Thymus (tissue), 11 donors: ENCODE measurements at regions not wholly inside any gene's neighbourhood (a gene's known extent, or its start where the extent isn't known, plus 50 kb on each side); places are given as distances from the start of the nearest gene placed in this dataset.

Experiments
- DNase-seq, 9 donors: peaks; one replicate each; pipeline ENCODE4 v3.0.0-alpha.2; 2013; ENCODE audit warnings: low spot score in 9 of 9, low read depth in 6 of 9, missing footprints in 1 of 9
- H3K27ac ChIP-seq, 2 donors: one replicate each; pipeline ENCODE4 v1.5.1; 2013; ENCODE audit warnings: control low read depth in 1 of 2, low read depth in 1 of 2, low read length in 1 of 2, mild to moderate bottlenecking in 1 of 2, moderate library complexity in 1 of 2
- H3K27me3 ChIP-seq, 2 donors: one replicate each; pipeline ENCODE4 v1.5.1; 2013; ENCODE audit warnings: low read length in 1 of 2; ENCODE audit not compliant: control insufficient read depth in 2 of 2, insufficient read depth in 1 of 2
- H3K36me3 ChIP-seq, 2 donors: one replicate each; pipeline ENCODE4 v1.5.1; 2013; ENCODE audit warnings: low read length in 1 of 2, mild to moderate bottlenecking in 1 of 2, moderate library complexity in 1 of 2; ENCODE audit not compliant: control insufficient read depth in 2 of 2, insufficient read depth in 2 of 2
- H3K4me1 ChIP-seq, 2 donors: one replicate each; pipeline ENCODE4 v1.5.1; 2013; ENCODE audit warnings: low read length in 2 of 2; ENCODE audit not compliant: control insufficient read depth in 2 of 2, insufficient read depth in 2 of 2
- H3K4me3 ChIP-seq, 2 donors: one replicate each; pipeline ENCODE4 v1.5.1; 2013; ENCODE audit warnings: low read length in 2 of 2, control low read depth in 1 of 2, mild to moderate bottlenecking in 1 of 2
- H3K9me3 ChIP-seq, 2 donors: one replicate each; pipeline ENCODE4 v1.5.1; 2013; ENCODE audit warnings: low read length in 1 of 2, mild to moderate bottlenecking in 1 of 2; ENCODE audit not compliant: control insufficient read depth in 2 of 2, insufficient read depth in 1 of 2
- WGBS: extraction: QIAGEN DNeasy Blood & Tissue Kit; methylation state at CpG from one replicate; pipeline ENCODE4 v1.1.7; 2013; 5-methylcytosine and 5-hydroxymethylcytosine counted together
- donor health status: healthy.

GRCh38 chr13:65155861-65156260 lies 2074.3 kb downstream of the PCDH9 start:
- no peaks in the 10 kb centered on the region for H3K9me3 ChIP-seq
- H3K27ac ChIP-seq, result no peak overlapping the region
- WGBS, result 95% methylated on average over 2 of the region's 2 CpGs
- no peaks in the 10 kb centered on the region for H3K27me3 ChIP-seq
- no peak for DNase-seq
- H3K4me3 ChIP-seq, result no peak overlapping the region
- H3K4me1 ChIP-seq, result no peaks in the 10 kb centered on the region
- H3K36me3 ChIP-seq, result no peaks in the 10 kb centered on the region

- Histone ChIP-seq H3K4me1 (no peaks in the 10 kb centered on the region), H3K27me3 (no peaks in the 10 kb centered on the region), H3K9me3 (no peaks in the 10 kb centered on the region), H3K27ac (no peak overlapping the region), H3K36me3 (no peaks in the 10 kb centered on the region), H3K4me3 (no peak overlapping the region)
- DNase-seq, result no peak
- 95% methylated on average over 5 of the region's 5 CpGs for WGBS
Observed at GRCh38 chr13:65154661-65155447, 2075.3 kb downstream of the PCDH9 start.

- no peaks in the 10 kb centered on the region for H3K36me3 ChIP-seq
- no peaks in the 10 kb centered on the region for H3K4me1 ChIP-seq
- WGBS, result 95% methylated on average over 37 of the region's 37 CpGs
- DNase-seq, result no peak
- H3K27me3 ChIP-seq, result no peaks in the 10 kb centered on the region
- H3K4me3 ChIP-seq, result no peak overlapping the region
- H3K9me3 ChIP-seq, result no peaks in the 10 kb centered on the region
- H3K27ac ChIP-seq, result no peak overlapping the region
Observed at GRCh38 chr13:65149687-65150086, 2080.4 kb downstream of the PCDH9 start.

GRCh38 chr13:65143920-65144319 lies 2086.2 kb downstream of the PCDH9 start:
- DNase-seq, result no peak
- Histone ChIP-seq H3K27ac (no peak overlapping the region), H3K4me1 (no peaks in the 10 kb centered on the region), H3K36me3 (no peaks in the 10 kb centered on the region), H3K27me3 (no peaks in the 10 kb centered on the region), H3K9me3 (no peaks in the 10 kb centered on the region), H3K4me3 (no peak overlapping the region)
- 95% methylated on average over 3 of the region's 3 CpGs for WGBS

- H3K9me3 ChIP-seq, result no peaks in the 10 kb centered on the region
- no peaks in the 10 kb centered on the region for H3K4me1 ChIP-seq
- WGBS, result 84% methylated on average over 7 of the region's 7 CpGs
- no peaks in the 10 kb centered on the region for H3K27me3 ChIP-seq
- H3K36me3 ChIP-seq, result no peaks in the 10 kb centered on the region
- DNase-seq, result no peak
- no peak overlapping the region for H3K4me3 ChIP-seq
- no peak overlapping the region for H3K27ac ChIP-seq
Observed at GRCh38 chr13:65133094-65133493, 2097.0 kb downstream of the PCDH9 start.

GRCh38 chr13:65125236-65125635 lies 2104.9 kb downstream of the PCDH9 start:
- Histone ChIP-seq H3K27me3 (no peaks in the 10 kb centered on the region), H3K36me3 (no peaks in the 10 kb centered on the region), H3K4me1 (no peaks in the 10 kb centered on the region), H3K4me3 (no peak overlapping the region), H3K27ac (no peak overlapping the region), H3K9me3 (no peaks in the 10 kb centered on the region)
- no peak for DNase-seq
- 90% methylated on average over 1 of the region's 1 CpG for WGBS

- 96% methylated on average over 3 of the region's 3 CpGs for WGBS
- peaks cover 0 to 7% of the 10 kb centered on the region in 2 donors for H3K9me3 ChIP-seq
- DNase-seq, result no peak
Observed at GRCh38 chr13:65112531-65112941, 2117.6 kb downstream of the PCDH9 start.

GRCh38 chr13:65112123-65112522 lies 2118.0 kb downstream of the PCDH9 start:
- Histone ChIP-seq H3K27ac (no peak overlapping the region), H3K36me3 (no peaks in the 10 kb centered on the region), H3K4me3 (no peak overlapping the region), H3K4me1 (no peaks in the 10 kb centered on the region), H3K27me3 (no peaks in the 10 kb centered on the region), H3K9me3 (peaks cover 0 to 7% of the 10 kb centered on the region in 2 donors)
- DNase-seq, result no peak
- WGBS, result 98% methylated on average over 1 of the region's 1 CpG

More at GRCh38 chr13:65112531-65112941, 2117.6 kb downstream of the PCDH9 start:
- no peaks in the 10 kb centered on the region for H3K4me1 ChIP-seq
- H3K27me3 ChIP-seq, result no peaks in the 10 kb centered on the region
- H3K27ac ChIP-seq, result no peak overlapping the region
- H3K4me3 ChIP-seq, result no peak overlapping the region
- H3K36me3 ChIP-seq, result no peaks in the 10 kb centered on the region

- H3K4me1 ChIP-seq, result no peaks in the 10 kb centered on the region
- H3K9me3 ChIP-seq, result peaks cover 0 to 7% of the 10 kb centered on the region in 2 donors
- no peak overlapping the region for H3K27ac ChIP-seq
- H3K36me3 ChIP-seq, result no peaks in the 10 kb centered on the region
- H3K27me3 ChIP-seq, result no peaks in the 10 kb centered on the region
- no peak overlapping the region for H3K4me3 ChIP-seq
- no peak for DNase-seq
- 86% methylated on average over 1 of the region's 1 CpG for WGBS
Observed at GRCh38 chr13:65111223-65111622, 2118.9 kb downstream of the PCDH9 start.
